CD4-positive, alpha-beta T cell treated with Interleukin-21 for 1 hour (primary cell): ENCODE measurements at regions not wholly inside any gene's neighbourhood (a gene's known extent, or its start where the extent isn't known, plus 50 kb on each side); places are given as distances from the start of the nearest gene placed in this dataset.
A peak's percentile ranks its signal among the peaks of the same experiment; 100 is the strongest.
"Not testable (repeated sequence)": the region's sequence is repeated elsewhere in the genome, so short reads cannot be mapped to it uniquely, and the experiment has no call there.

Experiments used
- DNase-seq: peaks from one replicate; pipeline ENCODE4 v3.0.0-alpha.2; 2020

- peak; percentile 28 for DNase-seq
Observed at GRCh38 chr7:16933296-16934279, 51.8 kb upstream of the AGR3 start.

- no peak for DNase-seq
Observed at GRCh38 chr7:16934722-16935340, 53.0 kb upstream of the AGR3 start.

- DNase-seq: no peak
Observed at GRCh38 chr7:16935341-16935735, 53.6 kb upstream of the AGR3 start.

GRCh38 chr7:16936626-16937422 is 55.0 kb upstream of the AGR3 start:
- no peak for DNase-seq

DNA sequence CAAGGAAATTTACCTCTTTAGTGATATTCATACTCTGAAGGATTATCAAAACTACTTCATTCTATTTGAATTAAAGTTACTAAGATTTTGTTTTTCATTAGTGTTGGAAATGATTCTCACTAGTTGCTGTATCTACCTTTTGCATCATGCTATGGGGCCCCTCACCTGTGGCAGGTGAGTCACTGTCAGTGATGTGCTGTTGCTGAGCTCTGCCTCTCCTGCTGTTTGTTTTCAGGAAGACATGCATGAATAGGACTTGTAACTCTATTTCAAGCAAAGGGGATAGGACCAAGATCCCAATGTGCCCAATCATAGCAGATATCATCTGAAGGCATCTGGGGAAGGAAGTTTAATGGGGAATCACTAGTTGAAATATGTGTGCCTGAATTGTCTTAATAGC is 57.4 kb upstream of the AGR3 start:
- DNase-seq: no peak

DNA sequence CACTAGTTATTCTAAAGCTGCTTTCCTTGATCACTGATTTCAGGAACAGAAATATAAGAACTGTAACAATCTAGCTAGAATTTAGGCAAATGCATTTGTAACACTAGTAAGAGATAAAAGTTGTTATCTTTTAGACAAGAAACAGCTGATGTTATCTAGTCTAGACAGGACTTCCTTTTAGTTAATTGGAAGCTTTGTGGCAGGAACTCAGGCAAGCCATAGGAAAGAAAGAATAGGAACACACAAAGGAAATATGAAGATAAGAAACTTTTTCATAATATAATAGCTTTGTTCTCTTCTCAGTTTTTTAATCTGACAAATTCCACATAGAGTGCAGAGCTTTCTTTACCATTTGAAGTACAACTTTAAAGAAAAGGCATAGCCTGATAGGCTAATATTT is 59.0 kb upstream of the AGR3 start:
- DNase-seq: no peak

- DNase-seq: no peak
Observed at GRCh38 chr7:16942929-16943509, 61.2 kb upstream of the AGR3 start.

DNA sequence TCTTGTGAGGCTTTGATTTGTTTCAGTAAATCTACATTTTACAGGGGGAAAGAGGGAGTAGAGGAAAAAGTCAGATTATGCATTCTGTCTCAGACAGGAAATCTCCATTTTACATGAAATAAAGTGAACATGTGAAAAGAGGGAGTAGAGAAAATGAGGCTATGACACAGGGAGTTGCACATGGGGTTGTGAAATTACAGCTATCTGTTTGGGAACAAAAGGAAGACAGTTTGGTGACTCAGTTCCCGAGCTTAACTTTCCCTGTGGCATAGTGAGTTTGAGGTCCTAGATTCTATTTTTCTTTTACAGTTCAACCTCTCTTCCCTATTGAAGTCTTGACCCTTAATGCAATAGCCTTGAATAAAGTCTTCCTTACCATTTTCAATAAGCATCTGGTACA is 63.2 kb upstream of the AGR3 start:
- DNase-seq: no peak

GRCh38 chr7:16945372-16945771 is 63.6 kb upstream of the AGR3 start:
- no peak for DNase-seq

- not testable (repeated sequence) for DNase-seq
Observed at GRCh38 chr7:16948110-16948509, 66.3 kb upstream of the AGR3 start.

DNA sequence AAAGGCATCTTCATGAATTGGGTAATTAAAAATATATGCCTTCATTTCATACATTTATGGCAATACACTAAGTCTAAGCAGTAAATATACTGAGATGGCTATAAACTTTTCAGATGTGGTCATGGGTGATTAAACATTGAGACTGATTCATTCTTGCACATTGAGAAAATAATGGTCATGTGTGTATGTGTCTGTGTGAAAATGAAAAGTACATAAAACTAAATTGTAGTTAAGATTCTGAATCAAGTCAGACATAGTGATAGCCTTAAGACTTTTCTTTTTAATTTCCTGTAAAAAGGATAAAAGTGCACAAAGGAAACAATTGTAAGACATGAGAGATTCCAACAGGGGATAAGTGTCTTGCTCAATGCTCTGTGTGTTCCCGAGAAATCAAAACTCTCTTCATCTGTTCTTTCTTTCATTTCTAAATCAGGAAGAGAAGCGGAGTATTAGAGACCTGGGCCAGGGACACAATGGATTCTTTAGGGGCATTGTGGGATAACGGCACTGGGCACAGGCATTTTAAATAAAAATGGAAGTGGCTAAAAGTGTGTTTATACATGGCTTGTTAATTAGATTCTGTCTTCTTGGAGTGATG is 69.8 kb upstream of the AGR3 start:
- DNase-seq: no peak

DNA sequence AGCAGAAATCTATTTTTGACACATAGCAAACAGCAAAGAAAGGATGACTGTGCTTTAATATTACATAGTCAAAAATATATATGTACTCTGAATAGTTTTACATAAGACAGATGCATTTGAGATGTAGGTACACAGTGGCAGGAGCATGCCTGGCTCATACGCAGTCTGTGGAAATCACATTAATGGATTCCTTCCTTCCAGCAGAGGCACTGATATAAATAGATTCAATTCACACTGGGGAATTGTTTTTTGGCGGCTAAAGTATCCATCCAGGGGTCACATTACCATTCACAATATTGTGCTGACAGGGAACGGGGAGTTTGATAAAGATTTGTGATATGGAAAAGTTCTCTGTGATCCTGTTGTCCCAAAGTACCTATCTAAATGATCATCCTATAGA is 72.5 kb upstream of the AGR3 start:
- DNase-seq: no peak

GRCh38 chr7:16958724-16959123 is 76.9 kb upstream of the AGR3 start:
- no peak for DNase-seq

GRCh38 chr7:16960337-16960965 is 78.7 kb upstream of the AGR3 start:
- no peak for DNase-seq

DNA sequence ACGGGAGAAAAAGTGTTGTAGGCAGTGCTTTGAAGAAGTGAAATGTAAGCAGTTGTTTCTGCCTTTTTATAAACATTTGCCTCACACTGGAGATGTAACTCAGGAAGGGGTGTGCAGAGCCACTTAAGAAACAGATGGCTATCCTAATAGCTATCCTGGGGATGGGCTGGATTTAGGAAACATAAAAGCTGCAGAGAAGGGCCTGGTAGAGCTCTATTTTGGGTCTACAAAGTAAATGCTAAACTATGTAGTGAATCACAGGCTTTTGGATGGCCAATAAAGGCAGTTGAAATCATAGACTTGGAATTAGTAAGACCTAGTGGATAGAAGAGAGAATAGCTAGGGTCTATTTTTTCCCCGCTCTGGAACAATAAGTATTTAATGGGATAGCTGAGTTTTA is 79.9 kb upstream of the AGR3 start:
- DNase-seq: no peak

GRCh38 chr7:16963044-16963443 is 81.3 kb upstream of the AGR3 start:
- DNase-seq: no peak

GRCh38 chr7:16965697-16966096 is 83.9 kb upstream of the AGR3 start:
- not testable (repeated sequence) for DNase-seq

GRCh38 chr7:16967300-16967811 is 85.6 kb upstream of the AGR3 start:
- DNase-seq: no peak

GRCh38 chr7:16970732-16971482 is 89.1 kb upstream of the AGR3 start:
- DNase-seq: no peak

- peak; percentile 4 for DNase-seq
Observed at GRCh38 chr7:16975712-16976111, 93.9 kb upstream of the AGR3 start.
